Femur (tissue), 1 donor: ENCODE measurements at regions not wholly inside any gene's neighbourhood (a gene's known extent, or its start where the extent isn't known, plus 50 kb on each side); places are given as distances from the start of the nearest gene placed in this dataset.

ENCODE experiments used
- DNase-seq: peaks from one replicate; pipeline ENCODE4 v3.0.0-alpha.2; 2017

GRCh38 chr14:97274626-97275025 is 477.4 kb downstream of the VRK1 start:
- DNase-seq, result no peak

- DNase-seq, result no peak
Observed at GRCh38 chr14:97275276-97275675, 478.1 kb downstream of the VRK1 start.

GRCh38 chr14:97276573-97276972 is 479.4 kb downstream of the VRK1 start:
- no peak for DNase-seq

- DNase-seq, result no peak
Observed at GRCh38 chr14:97277711-97278110, 480.5 kb downstream of the VRK1 start.

GRCh38 chr14:97280526-97280925 is 483.3 kb downstream of the VRK1 start:
- no peak for DNase-seq

GRCh38 chr14:97281741-97282140 is 484.6 kb downstream of the VRK1 start:
- no peak for DNase-seq

- DNase-seq, result no peak
Observed at GRCh38 chr14:97282210-97283004, 485.2 kb downstream of the VRK1 start.

GRCh38 chr14:97283005-97283403 is 485.8 kb downstream of the VRK1 start:
- DNase-seq, result no peak

- no peak for DNase-seq
Observed at GRCh38 chr14:97283426-97283825, 486.2 kb downstream of the VRK1 start.

GRCh38 chr14:97283841-97284240 is 486.7 kb downstream of the VRK1 start:
- DNase-seq, result no peak

- no peak for DNase-seq
Observed at GRCh38 chr14:97287956-97288355, 490.8 kb downstream of the VRK1 start.

GRCh38 chr14:97290065-97290464 is 492.9 kb downstream of the VRK1 start:
- no peak for DNase-seq

GRCh38 chr14:97290977-97291376 is 493.8 kb downstream of the VRK1 start:
- no peak for DNase-seq

GRCh38 chr14:97293659-97294058 is 496.5 kb downstream of the VRK1 start:
- DNase-seq, result no peak

GRCh38 chr14:97295108-97295710 is 498.0 kb downstream of the VRK1 start:
- DNase-seq, result no peak

- no peak for DNase-seq
Observed at GRCh38 chr14:97296176-97296575, 499.0 kb downstream of the VRK1 start.

GRCh38 chr14:97297100-97297499 is 499.9 kb downstream of the VRK1 start:
- DNase-seq, result no peak

GRCh38 chr14:97298331-97298730 is 501.1 kb downstream of the VRK1 start:
- DNase-seq, result no peak

- no peak for DNase-seq
Observed at GRCh38 chr14:97298736-97299135, 501.6 kb downstream of the VRK1 start.

- DNase-seq, result no peak
Observed at GRCh38 chr14:97299661-97300060, 502.5 kb downstream of the VRK1 start.

- no peak for DNase-seq
Observed at GRCh38 chr14:97301931-97302559, 504.9 kb downstream of the VRK1 start.

- no peak for DNase-seq
Observed at GRCh38 chr14:97306133-97306759, 509.1 kb downstream of the VRK1 start.

- no peak for DNase-seq
Observed at GRCh38 chr14:97306760-97307246, 509.6 kb downstream of the VRK1 start.

GRCh38 chr14:97311411-97311810 is 514.2 kb downstream of the VRK1 start:
- no peak for DNase-seq
